ENCODE measurements at regions not wholly inside any gene's neighbourhood (a gene's known extent, or its start where the extent isn't known, plus 50 kb on each side); places are given as distances from the start of the nearest gene placed in this dataset.

DNA sequence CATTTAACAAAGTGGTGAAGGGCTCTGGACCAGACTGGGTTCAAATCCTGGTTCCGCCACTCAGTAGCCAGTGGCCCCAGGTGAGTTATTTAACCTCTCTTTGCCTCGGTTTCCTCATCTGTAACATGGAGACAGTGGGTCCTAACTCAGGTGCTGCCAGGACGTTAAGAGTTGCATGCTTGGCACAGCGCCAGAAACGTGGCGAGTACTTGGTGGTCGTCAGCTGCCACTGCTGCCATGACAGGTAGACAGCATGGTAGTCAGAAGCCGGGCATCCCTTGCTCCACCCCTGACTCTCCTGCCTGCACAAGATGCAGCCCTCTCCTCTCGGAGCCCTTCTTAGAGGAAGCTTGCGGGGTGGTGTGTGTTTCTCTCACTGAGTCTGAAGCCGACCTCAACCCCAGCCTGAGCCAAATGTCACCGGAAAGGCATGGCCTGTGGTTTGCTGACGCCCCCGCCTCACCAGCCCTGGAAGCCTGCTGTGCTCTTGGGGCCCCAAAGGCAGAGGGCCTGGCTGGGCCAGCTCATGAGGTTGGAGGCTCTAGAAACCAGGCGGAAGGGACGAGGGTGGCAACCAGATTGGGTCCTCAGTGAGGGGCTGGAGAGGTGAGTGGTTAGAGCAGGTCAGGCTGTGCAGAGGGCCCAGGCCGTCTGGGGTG, 160.8 kb upstream of the TLE3 start:
- DNase-seq, result no peak

DNA sequence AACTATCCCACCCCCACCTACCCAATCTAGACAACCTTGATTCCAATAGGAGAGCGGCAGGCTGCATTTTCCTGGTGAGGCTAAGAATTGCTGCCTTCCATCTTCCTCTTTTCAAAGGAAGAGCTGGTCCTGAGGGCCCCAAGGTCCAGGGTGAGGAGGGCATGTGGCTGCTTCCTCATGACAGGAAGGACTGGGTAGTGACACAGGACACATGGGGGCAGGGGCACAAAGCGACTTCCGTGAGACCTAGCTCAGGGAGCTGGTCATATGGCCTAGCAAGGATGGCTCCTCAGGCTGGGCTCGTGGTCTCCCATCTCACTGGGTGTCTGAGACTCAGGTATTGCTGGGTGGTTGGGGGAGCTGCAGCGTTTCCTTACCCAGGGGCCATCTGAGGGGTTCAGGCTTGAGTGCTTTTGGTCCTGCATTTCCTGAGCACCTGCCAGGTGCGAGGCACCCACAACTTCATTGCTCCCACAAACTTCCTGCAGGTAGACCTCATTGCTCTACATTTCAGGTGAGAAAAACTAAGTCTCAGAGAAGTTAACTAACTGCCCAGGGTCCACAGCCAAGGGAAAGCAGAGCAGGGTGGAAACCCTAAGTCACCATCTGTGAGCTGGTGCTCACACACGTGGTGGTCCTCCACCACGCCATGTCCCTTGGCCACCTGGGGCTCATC, 160.0 kb upstream of the TLE3 start:
- no peak for DNase-seq

DNA sequence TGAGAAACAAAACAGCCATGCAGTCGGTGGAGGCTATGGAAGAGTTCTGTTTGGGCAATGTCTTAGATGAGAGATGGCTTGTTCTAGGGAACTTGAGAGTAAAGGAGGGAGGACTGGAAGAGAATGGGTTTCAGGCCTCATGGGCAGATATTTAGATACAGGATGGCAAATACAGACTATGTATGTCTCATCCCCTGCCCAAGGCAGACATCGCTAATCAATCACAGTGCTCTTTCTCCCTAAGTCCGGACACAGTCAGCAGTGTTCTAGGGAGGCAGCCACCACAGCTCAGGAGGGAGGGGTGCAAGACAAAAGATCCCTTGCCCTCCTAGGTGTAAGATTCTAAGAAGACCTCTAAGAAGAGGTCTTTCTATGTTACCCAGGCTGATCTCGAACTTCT, 159.3 kb upstream of the TLE3 start:
- DNase-seq, result no peak

DNA sequence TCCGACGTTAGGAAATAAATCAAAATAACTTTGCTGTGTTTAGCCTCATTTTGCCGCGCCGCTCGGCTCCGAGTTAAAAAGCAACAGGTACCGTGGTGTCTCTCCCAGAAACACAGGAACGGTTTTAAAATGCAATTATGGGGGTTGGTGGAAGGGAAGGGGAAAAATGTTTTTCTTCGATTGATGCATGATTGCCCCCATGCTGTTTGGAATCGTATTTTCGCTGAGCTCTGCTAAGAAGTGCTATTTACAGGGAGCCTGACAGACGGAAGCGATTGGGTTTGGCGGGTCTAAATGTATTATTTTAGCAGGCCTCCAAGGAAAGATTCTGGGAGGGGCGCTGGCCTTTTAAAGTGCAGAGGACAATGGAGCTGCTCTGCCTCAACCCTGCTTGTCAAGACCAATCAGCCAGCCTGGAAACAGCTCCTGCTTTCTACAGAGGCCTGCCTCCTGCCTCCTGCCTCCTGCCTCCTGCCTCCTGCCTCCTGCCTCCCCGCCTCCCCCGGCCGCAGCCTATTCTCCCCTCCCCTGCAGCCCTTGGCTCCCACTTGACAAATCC, 156.7 kb upstream of the TLE3 start:
- peak; percentile 64 for DNase-seq

DNA sequence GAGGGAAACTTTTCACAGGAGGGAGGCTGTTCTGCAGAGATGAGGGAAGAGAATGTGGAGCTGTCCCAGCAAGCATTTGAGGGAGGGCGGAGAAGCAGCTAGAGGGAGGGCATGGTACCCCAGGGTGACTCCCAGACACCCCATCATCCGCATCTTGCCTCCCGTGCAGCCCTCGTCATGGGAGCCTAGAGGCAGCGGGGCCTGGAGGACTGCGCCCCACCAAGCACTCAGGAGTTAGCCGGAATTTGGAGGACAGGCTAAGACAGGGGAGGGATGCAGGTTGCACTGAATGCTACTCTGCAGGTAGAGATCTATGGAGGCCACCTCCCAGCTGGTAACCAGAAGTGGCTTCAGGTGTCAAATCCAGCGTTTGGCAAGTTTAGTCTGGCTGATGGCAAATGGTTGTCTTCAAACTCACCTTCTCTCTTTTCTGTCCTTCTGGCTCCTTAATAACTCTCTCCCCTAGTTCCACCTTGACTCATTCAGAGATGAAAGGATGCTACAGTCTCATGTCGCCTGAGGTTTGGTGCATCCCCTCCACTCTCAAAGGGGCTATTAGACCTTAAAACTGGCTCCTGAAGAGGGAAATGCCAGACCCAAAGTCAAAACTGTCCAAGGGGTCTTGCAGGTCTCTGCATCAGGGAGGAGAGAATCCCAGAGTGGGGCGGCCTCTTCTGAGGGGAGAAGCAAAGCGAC, 155.9 kb upstream of the TLE3 start:
- no peak for DNase-seq

DNA sequence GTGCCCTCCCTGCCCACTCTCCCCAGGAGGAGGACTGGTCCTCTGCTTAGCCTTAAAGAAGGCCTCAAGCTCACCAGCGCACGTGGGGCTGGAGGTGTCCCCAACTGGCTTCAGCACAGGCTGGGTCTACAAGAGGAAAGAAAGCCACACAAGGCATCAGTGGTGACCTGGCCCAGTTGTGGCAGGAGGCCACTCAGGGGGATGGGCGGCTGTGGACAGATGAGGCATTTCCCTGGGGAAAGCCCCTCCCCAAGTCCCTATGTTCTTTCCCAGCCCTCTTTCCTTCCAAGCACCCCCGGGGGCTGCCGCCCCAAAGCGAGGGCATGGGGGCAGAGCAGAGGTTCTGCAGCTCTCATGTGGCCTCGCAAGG, 155.2 kb upstream of the TLE3 start:
- DNase-seq, result no peak

- no peak for DNase-seq
Observed at GRCh38 chr15:70252056-70252950, 154.6 kb upstream of the TLE3 start.

- DNase-seq, result no peak
Observed at GRCh38 chr15:70251246-70251990, 153.7 kb upstream of the TLE3 start.

DNA sequence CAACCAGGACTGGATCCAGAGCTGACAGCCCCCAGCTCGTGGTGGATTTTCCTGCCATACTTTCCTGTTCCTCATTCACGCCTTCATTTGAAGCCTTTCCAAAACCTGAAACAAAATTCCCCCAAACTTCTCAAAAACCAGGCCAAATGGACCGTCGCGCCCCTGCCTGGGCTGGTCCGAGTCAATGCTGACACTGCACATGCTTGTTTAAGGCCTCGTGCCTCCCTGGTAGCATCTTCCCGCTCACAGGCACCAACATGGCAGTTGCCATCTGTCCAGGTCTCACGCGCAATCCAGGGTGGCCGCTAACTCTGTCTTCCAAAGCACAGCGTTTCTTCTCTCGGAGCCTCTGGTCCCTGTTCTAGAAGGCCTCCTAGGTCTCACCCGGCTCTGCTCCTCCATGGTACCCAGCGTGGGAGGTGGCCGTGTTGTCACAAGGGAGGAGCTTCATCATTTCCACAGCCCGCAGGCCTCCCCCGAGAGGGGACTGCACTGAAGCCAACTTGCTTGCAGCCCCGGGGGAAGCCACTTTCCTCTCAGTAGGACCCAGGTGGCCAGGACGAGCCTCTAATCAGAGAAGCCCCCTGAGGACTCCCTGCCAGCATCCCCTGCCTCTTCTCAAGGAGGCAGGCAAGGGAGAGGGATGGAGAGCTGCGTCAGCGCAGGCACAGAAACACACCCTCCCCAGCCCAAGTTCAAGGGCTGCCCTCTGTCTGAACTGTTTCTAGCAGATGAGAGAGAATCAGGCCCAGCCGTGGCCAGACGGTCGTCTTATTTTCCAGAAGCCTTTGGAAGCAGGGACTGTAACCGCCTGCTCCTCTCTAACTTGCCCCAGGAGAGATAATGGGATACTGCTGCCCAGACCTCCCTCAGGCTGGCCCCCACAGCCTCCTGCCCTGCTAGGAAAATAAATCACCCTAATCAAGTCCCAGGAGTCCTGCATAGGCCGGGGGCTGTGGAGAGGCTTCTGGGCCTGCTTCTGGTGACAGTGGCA, 152.8 kb upstream of the TLE3 start:
- DNase-seq, result peak; percentile 75

- no peak for DNase-seq
Observed at GRCh38 chr15:70249616-70250015, 151.9 kb upstream of the TLE3 start.

DNA sequence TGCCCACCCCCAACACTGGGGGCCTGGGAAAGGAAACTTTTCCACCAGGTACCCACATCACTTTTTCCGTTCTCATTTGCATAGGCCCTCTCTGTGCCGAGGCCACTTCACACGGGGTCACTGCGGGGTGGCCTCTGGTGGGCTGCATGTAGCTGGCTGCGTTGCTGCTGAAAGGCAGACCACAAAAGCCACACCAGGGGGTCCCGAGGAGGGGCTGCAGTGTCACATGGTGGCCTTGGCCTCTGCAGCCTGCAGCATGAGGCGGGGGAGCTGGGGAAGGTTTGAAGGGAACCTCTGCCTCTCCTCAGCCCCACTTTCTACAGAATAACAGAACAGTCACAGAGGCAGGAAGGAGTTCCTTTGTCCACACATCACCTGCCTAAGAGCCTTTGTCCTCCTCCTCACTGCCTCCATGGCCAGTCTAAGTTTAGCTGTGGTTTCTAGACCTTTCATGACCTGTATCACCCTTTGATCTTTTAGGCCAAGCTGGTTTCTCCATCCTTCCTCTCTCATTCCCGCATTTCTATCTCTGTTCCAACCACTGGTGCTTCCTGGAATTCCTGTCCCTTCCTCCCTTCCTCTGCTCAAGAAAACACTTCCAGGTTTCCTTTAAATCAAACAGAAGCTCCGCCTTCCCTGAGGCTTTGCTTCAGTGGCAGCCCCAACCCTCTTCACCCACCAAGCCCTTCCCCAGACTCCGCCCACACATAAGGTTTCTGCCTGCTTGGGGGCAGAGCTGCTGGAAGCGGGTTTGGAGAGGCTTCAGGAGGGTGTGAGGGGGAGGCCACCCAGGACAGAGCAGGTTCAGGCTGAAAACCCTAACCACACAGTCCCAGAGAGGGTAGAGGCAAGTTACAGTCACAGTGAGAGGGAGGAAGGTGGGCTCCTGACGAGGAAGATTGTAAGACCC, 150.7 kb upstream of the TLE3 start:
- DNase-seq, result no peak

- no peak for DNase-seq
Observed at GRCh38 chr15:70247281-70247680, 149.6 kb upstream of the TLE3 start.

GRCh38 chr15:70246623-70247220, 149.0 kb upstream of the TLE3 start:
- DNase-seq, result no peak

GRCh38 chr15:70245932-70246622, 148.4 kb upstream of the TLE3 start:
- no peak for DNase-seq

- no peak for DNase-seq
Observed at GRCh38 chr15:70244978-70245542, 147.3 kb upstream of the TLE3 start.

DNA sequence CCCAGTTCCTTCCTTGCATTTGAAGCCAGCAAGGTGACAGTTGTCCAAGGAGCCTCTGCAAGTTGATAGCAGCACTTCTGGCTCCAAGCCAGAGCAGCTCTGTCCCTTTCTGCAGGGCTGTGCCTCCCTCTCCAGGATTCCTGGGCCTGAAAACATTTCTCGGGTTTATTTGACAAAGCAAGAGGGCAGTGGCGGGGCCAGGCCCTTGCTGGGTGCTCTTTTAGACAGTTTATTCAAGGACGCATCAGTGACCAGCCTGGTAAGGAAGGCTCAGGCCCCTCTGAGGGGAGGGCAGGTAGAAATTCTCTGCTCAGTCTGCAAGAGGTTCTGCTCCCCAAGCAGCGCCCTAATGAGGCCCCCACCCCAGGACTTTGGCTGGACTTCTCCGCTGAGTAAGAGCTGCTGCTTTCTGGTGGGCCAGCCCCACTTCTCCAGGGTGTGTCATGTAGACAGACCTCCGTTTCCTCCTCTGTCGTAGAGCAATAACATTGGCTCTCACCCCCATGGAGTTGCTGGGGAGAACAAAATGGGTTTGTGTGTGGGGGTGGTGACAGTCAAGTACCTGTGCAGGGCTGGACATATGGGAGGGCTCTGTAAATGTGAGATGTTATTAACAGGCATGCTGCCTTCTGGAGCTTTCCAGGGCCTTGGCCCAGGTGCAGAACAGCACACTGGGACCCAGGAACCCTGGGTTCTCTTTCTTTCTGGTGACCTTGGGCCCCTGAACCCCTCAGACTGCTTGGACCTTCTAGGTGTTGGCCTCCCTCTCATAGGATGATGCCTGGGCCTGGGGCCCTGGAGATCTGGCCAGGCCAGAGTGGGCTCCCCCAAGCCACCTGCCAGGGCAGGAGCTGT, 146.2 kb upstream of the TLE3 start:
- no peak for DNase-seq

DNA sequence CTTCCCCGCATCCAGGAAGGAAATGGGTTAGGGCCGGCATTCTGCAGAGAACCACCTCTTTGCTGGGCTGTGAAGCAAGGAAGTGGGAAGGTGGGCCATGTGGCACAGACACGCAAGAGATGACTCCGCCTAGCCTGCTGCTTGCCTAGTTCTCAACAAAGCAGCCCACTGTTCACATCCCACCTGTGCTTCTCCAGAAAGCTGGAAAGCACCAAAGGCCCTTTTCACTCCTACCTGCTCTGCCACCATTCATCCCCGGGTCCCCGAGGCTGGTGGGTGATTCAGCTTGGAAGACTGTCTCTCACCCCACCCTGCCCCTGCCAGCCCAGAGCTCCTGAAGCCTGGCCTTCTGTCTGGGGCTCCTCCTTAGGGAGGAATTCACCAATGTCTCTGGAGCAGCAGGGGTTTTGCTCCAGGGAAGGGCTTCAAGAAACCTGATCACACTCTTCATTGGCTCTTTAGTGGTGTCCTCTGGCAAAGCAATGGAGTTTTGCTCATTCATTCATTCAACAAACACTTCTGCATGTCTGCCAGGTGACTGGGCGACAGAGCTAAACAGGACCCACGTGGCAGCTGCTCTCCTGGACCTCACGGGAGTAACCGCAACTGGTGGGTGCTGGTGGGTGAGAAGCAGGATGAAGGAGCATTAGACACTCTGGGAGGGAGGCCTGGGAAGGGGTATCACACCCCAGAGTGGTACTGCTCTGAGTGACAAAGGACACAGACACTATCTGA, 145.4 kb upstream of the TLE3 start:
- no peak for DNase-seq

Measured in right hindlimb (tissue), 1 donor.